GM12801 (cell line): ENCODE measurements at regions not wholly inside any gene's neighbourhood (a gene's known extent, or its start where the extent isn't known, plus 50 kb on each side); places are given as distances from the start of the nearest gene placed in this dataset.

Experiments used
- CTCF ChIP-seq: IDR thresholded peaks from one replicate; pipeline ENCODE4 v1.5.1; 2011; ENCODE audit warnings: control low read depth; ENCODE audit not compliant: insufficient read length; ENCODE audit errors: extremely low read depth

GRCh38 chr1:87834151-87834550, 505.5 kb downstream of the LMO4 start:
- TF ChIP-seq CTCF, result no peak

- no peak for TF ChIP-seq CTCF
Measured at GRCh38 chr1:87834941-87835340, 506.3 kb downstream of the LMO4 start.

- TF ChIP-seq CTCF, result no peak
Measured at GRCh38 chr1:87840767-87841166, 512.1 kb downstream of the LMO4 start.

GRCh38 chr1:87841332-87841731, 512.7 kb downstream of the LMO4 start:
- no peak for TF ChIP-seq CTCF

- TF ChIP-seq CTCF, result no peak
Measured at GRCh38 chr1:87842156-87842555, 513.5 kb downstream of the LMO4 start.

- no peak for TF ChIP-seq CTCF
Measured at GRCh38 chr1:87844251-87844650, 515.6 kb downstream of the LMO4 start.

GRCh38 chr1:87851490-87851889, 522.8 kb downstream of the LMO4 start:
- TF ChIP-seq CTCF, result no peak
